ENCODE measurements at regions not wholly inside any gene's neighbourhood (a gene's known extent, or its start where the extent isn't known, plus 50 kb on each side); places are given as distances from the start of the nearest gene placed in this dataset.
"Not testable (repeated sequence)": the region's sequence is repeated elsewhere in the genome, so short reads cannot be mapped to it uniquely, and the experiment has no call there.

GRCh38 chr9:82124090-82124489 is 135.5 kb downstream of the SPATA31D1 start:
- DNase-seq = no peak
- no peaks in the 10 kb centered on the region for H3K27me3 Mint-ChIP-seq (ENCODE audit: low read depth)
- CTCF ChIA-PET = no interaction called here
- H3K4me1 Mint-ChIP-seq (ENCODE audit: low read depth) = no peaks in the 10 kb centered on the region
- no peak overlapping the region for H3K4me3 Mint-ChIP-seq
- no peak overlapping the region for H3K27ac Mint-ChIP-seq
- no peaks in the 10 kb centered on the region for H3K36me3 Mint-ChIP-seq (ENCODE audit: low read depth)
- intact Hi-C loops (cut with micrococcal nuclease) = no loop called here
- H3K9me3 Mint-ChIP-seq = no peaks in the 10 kb centered on the region

- Mint-ChIP-seq H3K36me3 (ENCODE audit: low read depth) (no peaks in the 10 kb centered on the region), H3K4me3 (no peak overlapping the region), H3K27me3 (ENCODE audit: low read depth) (no peaks in the 10 kb centered on the region), H3K27ac (no peak overlapping the region), H3K4me1 (ENCODE audit: low read depth) (no peaks in the 10 kb centered on the region), H3K9me3 (no peaks in the 10 kb centered on the region)
- no peak for DNase-seq
- intact Hi-C loops (cut with micrococcal nuclease) = no loop called here
- CTCF ChIA-PET = no interaction called here
Observed at GRCh38 chr9:82126256-82126655, 137.7 kb downstream of the SPATA31D1 start.

GRCh38 chr9:82127465-82127864 is 138.9 kb downstream of the SPATA31D1 start:
- Mint-ChIP-seq H3K4me3 (no peak overlapping the region), H3K27me3 (ENCODE audit: low read depth) (no peaks in the 10 kb centered on the region), H3K36me3 (ENCODE audit: low read depth) (no peaks in the 10 kb centered on the region), H3K27ac (no peak overlapping the region), H3K4me1 (ENCODE audit: low read depth) (no peaks in the 10 kb centered on the region), H3K9me3 (no peaks in the 10 kb centered on the region)
- DNase-seq = no peak
- intact Hi-C loops (cut with micrococcal nuclease) = no loop called here
- CTCF ChIA-PET = no interaction called here

DNA sequence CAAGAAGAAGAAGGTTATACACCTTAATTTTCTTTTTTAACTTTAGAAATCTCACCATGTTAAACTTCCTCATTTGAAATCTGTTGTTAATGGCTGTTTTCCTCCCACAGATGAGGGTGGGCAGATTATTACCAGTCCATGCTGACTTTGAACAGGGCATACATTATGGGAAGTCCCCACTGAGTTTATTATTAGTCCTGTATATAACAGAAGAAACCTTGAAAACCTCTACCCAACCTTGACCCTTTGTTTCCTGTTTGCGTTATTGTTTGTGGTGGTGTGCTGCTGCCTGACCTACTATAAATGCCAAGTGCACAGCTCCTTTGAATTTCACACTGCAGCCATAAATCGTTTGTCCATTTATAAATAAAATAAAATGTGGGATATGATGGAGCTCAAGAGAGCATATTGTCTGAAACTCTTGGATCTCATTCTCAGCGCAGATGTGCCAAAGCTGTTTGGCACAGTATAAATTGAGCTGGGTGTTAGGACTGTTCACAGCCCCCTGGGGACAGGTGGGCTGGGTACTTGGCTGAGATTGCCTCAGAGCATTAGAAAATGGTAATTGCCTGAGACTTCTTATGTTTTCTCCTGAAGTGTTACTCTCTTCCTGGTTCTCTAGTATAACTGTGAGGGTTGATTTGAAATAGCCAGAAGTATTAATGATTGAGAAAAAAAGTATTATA is 139.6 kb downstream of the SPATA31D1 start:
- intact Hi-C loops (cut with micrococcal nuclease) = no loop called here
- H3K4me3 Mint-ChIP-seq = no peak overlapping the region
- CTCF ChIA-PET = interaction anchor here (0.7 kb wide), 1 partner anchor 1207 kb away, joined by 3 read pairs; no protein-coding TSS in a partner anchor
- DNase-seq = no peak
- H3K4me1 Mint-ChIP-seq (ENCODE audit: low read depth) = no peaks in the 10 kb centered on the region
- H3K27me3 Mint-ChIP-seq (ENCODE audit: low read depth) = no peaks in the 10 kb centered on the region
- H3K36me3 Mint-ChIP-seq (ENCODE audit: low read depth) = no peaks in the 10 kb centered on the region
- no peaks in the 10 kb centered on the region for H3K9me3 Mint-ChIP-seq
- H3K27ac Mint-ChIP-seq = no peak overlapping the region

- intact Hi-C loops (cut with micrococcal nuclease) = no loop called here
- Mint-ChIP-seq H3K36me3 (ENCODE audit: low read depth) (no peaks in the 10 kb centered on the region), H3K27ac (no peak overlapping the region), H3K9me3 (no peaks in the 10 kb centered on the region), H3K4me1 (ENCODE audit: low read depth) (no peaks in the 10 kb centered on the region), H3K27me3 (ENCODE audit: low read depth) (no peaks in the 10 kb centered on the region), H3K4me3 (no peak overlapping the region)
- no peak for DNase-seq
- CTCF ChIA-PET = no interaction called here
Observed at GRCh38 chr9:82129708-82130107, 141.1 kb downstream of the SPATA31D1 start.

- Mint-ChIP-seq H3K4me3 (no peak overlapping the region), H3K9me3 (peaks cover under 1% of the 10 kb centered on the region), H3K27ac (no peak overlapping the region), H3K4me1 (ENCODE audit: low read depth) (no peaks in the 10 kb centered on the region), H3K27me3 (ENCODE audit: low read depth) (no peaks in the 10 kb centered on the region), H3K36me3 (ENCODE audit: low read depth) (no peaks in the 10 kb centered on the region)
- no peak for DNase-seq
- CTCF ChIA-PET = no interaction called here
- intact Hi-C loops (cut with micrococcal nuclease) = no loop called here
Observed at GRCh38 chr9:82130331-82131042, 141.9 kb downstream of the SPATA31D1 start.

DNA sequence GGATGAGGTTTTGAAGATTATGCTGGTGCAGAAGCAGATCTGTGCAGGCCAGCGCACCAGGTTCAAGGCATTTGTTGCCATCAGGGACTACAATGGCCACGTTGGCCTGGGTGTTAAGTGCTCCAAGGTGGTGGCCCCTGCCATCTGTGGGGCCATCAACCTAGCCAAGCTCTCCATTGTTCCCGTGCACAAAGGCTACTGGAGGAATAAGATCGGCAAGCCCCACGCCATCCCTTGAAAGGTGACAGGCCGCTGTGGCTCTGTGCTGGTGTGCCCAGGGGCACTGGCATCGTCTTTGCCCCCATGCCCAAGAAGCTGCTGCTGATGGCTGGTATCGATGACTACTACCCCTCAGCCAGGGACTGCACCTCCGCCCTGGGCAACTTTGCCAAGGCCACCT is 142.5 kb downstream of the SPATA31D1 start:
- H3K27me3 Mint-ChIP-seq (ENCODE audit: low read depth) = no peaks in the 10 kb centered on the region
- peaks cover 4% of the 10 kb centered on the region for H3K9me3 Mint-ChIP-seq
- H3K4me3 Mint-ChIP-seq = no peak overlapping the region
- no peak for DNase-seq
- no peak overlapping the region for H3K27ac Mint-ChIP-seq
- no peaks in the 10 kb centered on the region for H3K4me1 Mint-ChIP-seq (ENCODE audit: low read depth)
- intact Hi-C loops (cut with micrococcal nuclease) = no loop called here
- CTCF ChIA-PET = no interaction called here
- no peaks in the 10 kb centered on the region for H3K36me3 Mint-ChIP-seq (ENCODE audit: low read depth)

DNA sequence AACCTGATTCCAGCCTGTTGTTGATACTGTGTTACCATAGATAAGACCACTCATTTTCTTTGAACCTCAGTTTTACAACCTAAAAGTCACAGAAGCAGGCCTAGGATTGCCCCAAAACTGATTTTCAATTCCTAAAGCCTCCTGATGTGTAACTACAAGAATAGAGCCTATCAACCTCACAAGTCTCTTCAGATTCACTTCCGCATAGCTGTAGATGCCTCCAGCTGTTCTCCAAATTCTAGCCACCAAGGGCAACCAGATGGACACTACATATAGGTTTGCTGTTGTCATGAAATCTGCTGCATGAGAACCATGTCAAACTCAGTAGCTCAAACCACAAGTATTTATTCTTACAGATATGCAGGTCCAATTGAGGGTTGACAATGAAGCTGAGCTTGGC is 143.5 kb downstream of the SPATA31D1 start:
- intact Hi-C loops (cut with micrococcal nuclease) = no loop called here
- H3K4me1 Mint-ChIP-seq (ENCODE audit: low read depth) = no peaks in the 10 kb centered on the region
- H3K36me3 Mint-ChIP-seq (ENCODE audit: low read depth) = no peaks in the 10 kb centered on the region
- H3K27me3 Mint-ChIP-seq (ENCODE audit: low read depth) = no peaks in the 10 kb centered on the region
- no peak overlapping the region for H3K4me3 Mint-ChIP-seq
- CTCF ChIA-PET = no interaction called here
- DNase-seq = no peak
- H3K27ac Mint-ChIP-seq = no peak overlapping the region
- H3K9me3 Mint-ChIP-seq = peaks cover 4% of the 10 kb centered on the region

DNA sequence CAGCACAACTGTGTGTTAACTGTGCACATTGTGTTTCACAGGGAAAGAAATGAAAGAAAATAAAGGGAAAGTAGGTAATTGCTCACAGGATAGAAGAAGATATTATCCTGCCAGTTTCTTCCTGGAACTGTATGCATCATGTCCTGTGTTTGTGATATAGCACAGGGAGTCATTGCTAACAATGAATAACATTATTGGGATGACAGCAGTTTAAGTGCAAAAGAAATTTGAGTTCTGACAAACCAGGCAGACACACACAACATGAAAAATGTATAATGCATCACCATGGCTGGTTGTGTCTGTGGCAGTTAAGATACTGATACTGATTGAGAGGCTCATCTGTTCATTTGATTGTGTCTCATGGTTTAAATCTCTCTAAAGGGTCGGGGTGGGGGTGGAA is 145.4 kb downstream of the SPATA31D1 start:
- Mint-ChIP-seq H3K27me3 (ENCODE audit: low read depth) (no peaks in the 10 kb centered on the region), H3K4me1 (ENCODE audit: low read depth) (no peaks in the 10 kb centered on the region), H3K27ac (no peak overlapping the region), H3K9me3 (peaks cover 4% of the 10 kb centered on the region), H3K4me3 (no peak overlapping the region), H3K36me3 (ENCODE audit: low read depth) (no peaks in the 10 kb centered on the region)
- DNase-seq = no peak
- CTCF ChIA-PET = no interaction called here
- intact Hi-C loops (cut with micrococcal nuclease) = no loop called here

GRCh38 chr9:82135106-82135505 is 146.5 kb downstream of the SPATA31D1 start:
- CTCF ChIA-PET = no interaction called here
- H3K4me3 Mint-ChIP-seq = no peak overlapping the region
- H3K4me1 Mint-ChIP-seq (ENCODE audit: low read depth) = no peaks in the 10 kb centered on the region
- H3K27ac Mint-ChIP-seq = no peak overlapping the region
- intact Hi-C loops (cut with micrococcal nuclease) = no loop called here
- peaks cover 4% of the 10 kb centered on the region for H3K9me3 Mint-ChIP-seq
- H3K27me3 Mint-ChIP-seq (ENCODE audit: low read depth) = no peaks in the 10 kb centered on the region
- no peak for DNase-seq
- no peaks in the 10 kb centered on the region for H3K36me3 Mint-ChIP-seq (ENCODE audit: low read depth)

DNA sequence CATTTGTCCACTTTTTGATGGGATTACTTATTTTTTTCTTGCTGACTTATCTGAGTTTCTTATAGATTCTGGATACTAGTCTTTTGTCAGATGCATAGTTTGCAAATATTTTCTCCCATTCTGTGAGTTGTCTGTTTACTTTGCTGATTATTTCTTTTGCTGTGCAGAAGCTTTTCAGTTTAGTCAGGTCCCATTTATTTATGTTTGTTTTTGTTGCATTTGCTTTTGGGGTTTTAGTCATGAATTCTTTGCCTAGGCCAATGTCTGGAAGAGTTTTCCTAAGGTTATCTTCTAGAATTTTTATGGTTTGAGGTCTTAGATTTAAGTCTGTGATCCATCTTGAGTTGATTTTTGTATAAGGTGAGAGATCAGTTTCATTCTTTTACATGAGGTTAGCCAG is 149.5 kb downstream of the SPATA31D1 start:
- H3K9me3 Mint-ChIP-seq; CTCF ChIA-PET; intact Hi-C loops (cut with micrococcal nuclease); H3K4me1 Mint-ChIP-seq (ENCODE audit: low read depth); H3K27me3 Mint-ChIP-seq (ENCODE audit: low read depth); H3K27ac Mint-ChIP-seq; H3K36me3 Mint-ChIP-seq (ENCODE audit: low read depth); DNase-seq; H3K4me3 Mint-ChIP-seq: not testable (repeated sequence)

DNA sequence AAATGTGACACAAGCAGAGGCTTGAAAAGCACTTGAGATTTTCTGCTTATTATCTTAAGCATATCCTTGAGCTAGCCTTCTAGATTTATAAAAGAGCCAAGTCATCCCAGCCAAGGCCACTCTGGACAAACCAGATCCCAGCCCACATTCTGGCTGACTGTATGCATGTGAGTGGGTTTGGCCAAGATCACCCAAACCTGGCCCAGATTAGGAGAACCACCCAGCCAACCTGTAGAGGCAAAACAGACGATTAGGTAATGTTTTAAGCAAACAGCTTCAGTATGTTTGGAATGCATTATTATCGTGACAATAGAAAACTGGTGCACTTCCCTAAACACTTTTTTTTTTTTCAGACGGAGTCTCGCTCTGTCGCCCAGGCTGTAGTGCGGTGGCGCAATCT is 151.9 kb downstream of the SPATA31D1 start:
- intact Hi-C loops (cut with micrococcal nuclease) = no loop called here
- Mint-ChIP-seq H3K27me3 (ENCODE audit: low read depth) (no peaks in the 10 kb centered on the region), H3K9me3 (peaks cover 8% of the 10 kb centered on the region), H3K4me1 (ENCODE audit: low read depth) (no peaks in the 10 kb centered on the region), H3K36me3 (ENCODE audit: low read depth) (no peaks in the 10 kb centered on the region), H3K4me3 (no peak overlapping the region), H3K27ac (no peak overlapping the region)
- DNase-seq = no peak
- CTCF ChIA-PET = no interaction called here

- H3K27ac Mint-ChIP-seq = no peak overlapping the region
- no peaks in the 10 kb centered on the region for H3K4me1 Mint-ChIP-seq (ENCODE audit: low read depth)
- intact Hi-C loops (cut with micrococcal nuclease) = no loop called here
- peaks cover 4% of the 10 kb centered on the region for H3K9me3 Mint-ChIP-seq
- no peak for DNase-seq
- H3K36me3 Mint-ChIP-seq (ENCODE audit: low read depth) = no peaks in the 10 kb centered on the region
- no peak overlapping the region for H3K4me3 Mint-ChIP-seq
- CTCF ChIA-PET = no interaction called here
- no peaks in the 10 kb centered on the region for H3K27me3 Mint-ChIP-seq (ENCODE audit: low read depth)
Observed at GRCh38 chr9:82144803-82145202, 156.2 kb downstream of the SPATA31D1 start.
